GM18498 (cell line): ENCODE measurements at regions not wholly inside any gene's neighbourhood (a gene's known extent, or its start where the extent isn't known, plus 50 kb on each side); places are given as distances from the start of the nearest gene placed in this dataset.

Experiments used
- ATAC-seq: cut with Tn5 transposase; IDR thresholded peaks from one replicate; pipeline ENCODE4 v1.9.1; 2021; ENCODE audit warnings: mild to moderate bottlenecking, moderate library complexity; ENCODE audit not compliant: unreplicated experiment

DNA sequence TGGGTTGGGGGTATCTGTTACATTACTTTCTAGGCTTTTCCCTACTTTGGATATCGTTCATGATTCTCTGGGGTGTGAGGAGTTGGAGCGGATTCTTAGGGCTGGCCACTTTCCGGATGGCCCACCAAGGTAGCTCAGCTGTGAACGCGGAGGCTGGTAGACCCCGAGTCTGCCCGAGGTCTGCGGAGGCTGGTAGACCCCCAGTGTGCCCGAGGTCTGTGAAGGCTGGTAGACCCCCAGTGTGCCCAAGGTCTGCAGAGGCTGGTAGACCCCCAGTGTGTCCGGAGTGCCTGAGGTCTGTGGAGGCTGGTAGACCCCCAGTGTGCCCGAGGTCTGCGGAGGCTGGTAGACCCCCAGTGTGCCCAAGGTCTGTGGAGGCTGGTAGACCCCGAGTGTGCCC is 99.2 kb upstream of the ZNF469 start:
- no peak for ATAC-seq

DNA sequence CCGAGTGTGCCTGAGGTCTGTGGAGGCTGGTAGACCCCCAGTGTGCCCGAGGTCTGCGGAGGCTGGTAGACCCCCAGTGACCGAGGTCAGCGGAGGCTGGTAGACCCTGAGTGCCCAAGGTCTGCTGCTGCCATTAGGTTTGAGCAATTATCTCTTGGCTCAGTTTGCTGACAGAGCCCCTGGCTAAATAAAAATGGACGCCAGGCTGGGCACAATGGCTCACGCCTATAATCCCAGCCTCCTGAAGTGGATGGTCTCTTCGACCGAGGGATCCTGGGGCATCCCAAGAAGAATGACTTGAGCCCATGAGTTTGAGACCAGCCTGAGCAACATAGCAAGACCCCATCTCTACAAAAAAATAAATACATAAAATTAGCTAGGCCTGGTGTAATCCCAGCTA is 98.7 kb upstream of the ZNF469 start:
- no peak for ATAC-seq

DNA sequence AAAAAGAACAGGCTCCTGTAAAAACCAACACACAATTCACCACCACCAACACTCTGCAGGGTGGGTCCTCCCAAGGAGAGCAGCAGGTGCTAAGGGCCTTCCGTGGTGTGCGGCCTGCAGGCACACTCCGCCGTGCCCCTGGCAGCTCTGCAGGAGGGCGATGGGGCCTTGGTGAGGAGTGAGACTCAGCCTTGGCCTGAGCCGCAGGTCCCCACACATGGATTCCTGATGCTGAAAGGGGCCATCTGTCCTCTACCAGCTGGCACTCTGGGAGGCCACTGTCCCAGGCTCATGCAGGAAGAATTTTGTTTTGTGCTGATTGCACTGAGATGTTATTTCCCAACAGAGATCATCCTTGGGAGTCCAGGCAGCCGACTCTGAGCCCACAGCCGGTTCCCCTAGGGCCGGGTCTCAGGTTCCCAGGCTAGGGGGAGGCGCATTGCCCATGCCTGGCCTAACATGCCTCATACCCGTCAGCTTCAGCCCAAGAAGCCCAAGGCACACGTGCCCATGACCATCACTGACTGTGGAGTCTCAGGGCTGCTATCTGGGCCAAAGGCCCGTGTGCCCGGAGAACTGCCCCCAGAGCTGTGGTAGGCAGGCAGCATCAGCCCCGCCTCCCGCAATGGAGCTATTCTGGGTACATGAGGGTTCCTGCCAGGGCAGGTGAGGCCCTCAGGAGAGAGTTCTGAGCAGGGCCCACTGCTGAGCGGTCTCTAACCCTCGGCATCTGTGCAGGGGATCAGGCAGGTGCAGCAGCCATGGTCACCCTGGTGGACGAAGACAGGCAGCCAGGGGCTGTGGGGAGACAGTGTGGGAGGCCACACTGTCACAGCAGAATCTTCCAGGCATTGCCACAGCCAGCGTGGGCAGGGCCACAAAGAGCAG is 97.9 kb upstream of the ZNF469 start:
- no peak for ATAC-seq

DNA sequence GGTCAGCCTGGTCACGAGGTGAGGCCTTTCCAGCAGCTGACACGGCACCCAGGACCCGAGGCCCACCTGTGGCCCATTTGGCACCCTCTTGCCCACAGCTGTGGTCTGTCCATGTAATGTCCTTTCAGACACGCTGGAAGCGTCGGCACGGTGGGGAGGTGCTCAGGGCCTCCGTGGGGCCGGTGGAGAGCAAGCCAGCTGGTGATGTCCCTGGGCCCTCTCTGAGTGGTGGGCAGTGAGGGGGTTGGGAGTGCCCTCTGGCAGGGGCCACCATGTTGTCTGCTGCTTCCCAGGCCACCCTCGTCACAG is 97.3 kb upstream of the ZNF469 start:
- no peak for ATAC-seq

- no peak for ATAC-seq
Measured at GRCh38 chr16:88286301-88286923, 96.3 kb upstream of the ZNF469 start.

GRCh38 chr16:88287219-88287618 is 95.5 kb upstream of the ZNF469 start:
- ATAC-seq: no peak

DNA sequence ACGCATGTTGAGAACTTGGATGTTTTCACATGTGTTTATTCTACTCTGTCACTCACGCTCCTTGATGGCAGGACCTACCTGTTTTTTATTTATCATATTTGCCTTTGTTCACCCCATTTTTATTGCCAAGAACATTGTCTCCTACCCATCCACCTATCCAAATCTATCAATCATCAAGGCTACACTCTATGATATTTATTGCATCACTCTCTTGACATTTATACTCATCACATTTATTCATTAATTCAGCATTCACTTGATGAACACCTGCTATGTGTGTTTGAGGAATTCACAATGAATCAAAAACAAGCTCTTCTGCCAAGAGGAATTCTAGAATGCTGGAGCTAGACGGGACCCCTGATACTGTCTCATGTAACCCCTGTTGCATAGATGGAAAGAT is 94.5 kb upstream of the ZNF469 start:
- ATAC-seq: no peak

DNA sequence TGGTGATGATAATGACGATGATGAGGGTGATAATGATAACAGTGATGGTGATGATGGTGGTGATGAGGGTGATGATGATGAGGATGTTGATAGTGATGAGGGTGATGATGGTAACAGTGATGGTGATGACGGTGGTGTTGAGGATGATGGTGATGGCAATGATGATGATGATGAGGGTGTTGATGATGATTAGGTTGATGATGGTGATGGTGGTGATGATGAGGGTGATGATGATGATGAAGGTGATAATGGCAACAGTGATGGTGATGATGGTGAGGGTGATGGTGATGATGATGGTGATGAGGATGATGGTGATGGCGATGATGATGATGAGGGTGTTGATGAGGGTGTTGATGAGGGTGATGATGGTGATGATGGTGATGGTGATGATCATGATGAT is 93.8 kb upstream of the ZNF469 start:
- no peak for ATAC-seq

DNA sequence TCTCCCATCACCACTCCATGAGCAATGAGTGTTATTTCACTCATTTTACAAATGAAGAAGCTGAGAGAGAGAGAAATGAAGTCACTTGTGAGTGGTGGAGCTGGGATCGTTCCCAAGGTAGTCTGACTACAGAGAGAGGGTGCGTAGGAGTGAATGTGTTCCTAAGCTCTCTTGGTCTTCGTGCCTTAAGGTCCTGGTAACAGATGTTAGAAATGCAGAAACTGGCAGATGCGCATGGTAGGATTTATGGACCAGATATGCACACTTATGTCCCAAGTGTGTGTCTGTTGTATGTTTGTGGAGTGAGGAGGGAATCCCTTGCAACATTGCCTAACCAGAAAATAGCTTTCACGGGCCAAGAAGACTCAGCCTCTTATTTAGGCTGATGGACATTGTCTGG is 93.2 kb upstream of the ZNF469 start:
- no peak for ATAC-seq

DNA sequence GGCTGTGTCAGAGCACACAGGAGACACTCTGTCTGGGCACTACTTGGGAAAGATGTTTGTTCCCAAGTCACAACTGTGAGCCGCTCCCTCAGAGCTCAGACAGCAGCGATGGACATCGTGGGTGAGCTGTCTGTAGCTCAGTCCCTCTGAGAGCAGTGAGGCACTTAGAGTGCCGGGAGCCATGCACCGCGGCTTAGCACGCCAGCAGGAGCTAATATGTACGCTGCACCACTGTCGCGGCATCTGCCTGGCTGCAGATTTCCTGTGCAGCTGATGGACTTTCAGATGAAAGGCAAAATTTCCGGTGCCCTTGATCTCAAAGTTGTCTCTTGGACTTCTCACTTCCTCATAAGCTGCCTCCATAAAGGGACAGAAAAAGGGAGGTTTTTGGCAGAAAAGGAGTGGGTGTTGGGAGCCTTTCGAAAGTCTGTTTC is 92.8 kb upstream of the ZNF469 start:
- ATAC-seq: no peak

- ATAC-seq: no peak
Measured at GRCh38 chr16:88290850-88291830, 91.6 kb upstream of the ZNF469 start.

GRCh38 chr16:88292007-88292970 is 90.5 kb upstream of the ZNF469 start:
- ATAC-seq: no peak

DNA sequence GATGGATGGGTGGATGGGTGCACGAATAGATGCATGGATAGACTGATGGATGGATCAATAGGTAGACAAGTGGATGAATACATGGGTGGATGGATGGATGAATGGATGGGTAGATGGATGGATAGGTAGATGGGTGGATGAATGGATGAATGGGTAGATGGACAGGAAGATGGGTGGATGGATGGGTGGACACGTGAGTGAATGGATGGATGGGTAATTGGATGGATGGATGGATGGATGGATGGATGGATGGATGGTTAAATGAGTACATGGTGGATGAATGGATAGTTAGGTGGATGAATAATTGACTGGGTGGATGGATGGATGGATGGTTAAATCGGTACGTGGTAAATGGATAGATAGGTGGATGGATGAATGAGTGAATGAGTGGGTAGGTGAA is 89.7 kb upstream of the ZNF469 start:
- ATAC-seq: no peak

- no peak for ATAC-seq
Measured at GRCh38 chr16:88295671-88296436, 86.9 kb upstream of the ZNF469 start.

DNA sequence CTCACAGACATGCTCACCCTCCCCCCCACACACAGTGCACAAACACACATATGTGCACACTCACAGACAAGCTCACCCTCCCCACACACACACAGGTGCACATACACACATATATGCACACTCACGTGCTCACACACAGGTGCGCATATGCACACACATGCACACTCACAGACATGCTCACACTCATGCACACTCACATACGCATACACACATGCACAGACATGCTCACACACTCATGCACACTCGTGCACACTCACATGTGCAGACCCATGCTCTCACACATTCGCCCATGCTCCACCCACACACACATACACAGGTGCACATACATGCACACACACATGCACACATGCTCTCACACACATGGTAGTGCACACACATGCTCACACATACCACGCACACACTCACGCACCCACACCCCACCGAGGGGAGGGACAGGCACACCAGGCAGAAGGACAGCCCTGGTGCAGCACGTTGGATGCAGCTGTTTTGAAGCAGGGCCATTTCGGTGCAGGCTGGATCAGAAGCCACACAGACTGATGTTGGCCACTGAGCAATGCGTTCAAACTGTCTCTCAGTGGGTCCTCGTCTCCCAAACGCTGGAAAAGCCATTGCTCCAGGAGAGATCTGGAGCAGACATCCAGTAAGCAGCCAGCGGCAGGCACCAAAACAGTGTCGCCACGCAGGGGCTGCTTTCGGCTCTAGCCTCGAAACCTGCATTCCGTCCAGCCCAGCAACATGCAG is 86.2 kb upstream of the ZNF469 start:
- no peak for ATAC-seq

DNA sequence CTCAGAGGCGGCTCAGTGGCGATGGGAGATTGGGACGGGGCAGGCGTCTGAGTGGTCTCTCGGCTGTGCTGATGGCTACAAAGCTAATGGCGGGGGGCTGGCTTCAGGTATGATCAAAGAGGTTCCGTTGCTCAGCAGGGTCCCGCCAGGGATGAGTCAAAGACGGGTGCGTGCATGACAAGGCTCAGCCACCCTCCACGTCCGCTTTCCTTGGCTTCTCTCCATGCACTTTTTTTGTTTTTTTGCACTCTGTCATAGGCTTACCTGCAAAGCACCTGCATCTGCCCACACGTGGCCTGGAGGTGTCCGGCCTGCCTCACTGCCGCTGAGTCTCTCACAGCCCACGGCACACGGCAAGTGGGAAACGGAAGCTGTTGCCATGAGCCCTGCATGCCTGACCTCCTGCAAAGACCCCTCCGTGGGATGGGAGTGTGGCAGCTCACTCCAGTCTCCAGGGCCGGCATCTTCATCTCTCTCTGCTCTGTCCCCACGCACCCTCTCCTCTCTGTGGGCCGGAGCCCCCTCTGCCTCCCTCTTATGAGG is 85.5 kb upstream of the ZNF469 start:
- no peak for ATAC-seq

- ATAC-seq: no peak
Measured at GRCh38 chr16:88298181-88298832, 84.5 kb upstream of the ZNF469 start.
